K562 (cell line): ENCODE measurements at regions not wholly inside any gene's neighbourhood (a gene's known extent, or its start where the extent isn't known, plus 50 kb on each side); places are given as distances from the start of the nearest gene placed in this dataset.
A peak's percentile ranks its signal among the peaks of the same experiment; 100 is the strongest.

Source experiments
- ERF ChIP-seq: fragments of 450-650 bp; formaldehyde crosslinking; IDR thresholded peaks from 2 replicates; pipeline ENCODE4 v1.4.0; 2020; ENCODE audit warnings: mild to moderate bottlenecking, mixed read lengths
- ZNF253 ChIP-seq: fragments of 250-450 bp; sonication (Bioruptor Pico); conservative IDR thresholded peaks from 2 replicates; pipeline ENCODE4 v1.6.1; 2021; ENCODE audit warnings: mild to moderate bottlenecking
- TF ChIP-seq, protein P1 (sequence below), 2 experiments: fragments of 450-650 bp; formaldehyde crosslinking in 1 of 2; IDR thresholded peaks; 2 replicates each; pipeline versions ENCODE4 v1.4.0 to v1.6.1; 2014 to 2020; ENCODE audit warnings: mild to moderate bottlenecking in 2 of 2, borderline replicate concordance in 1 of 2, low read depth in 1 of 2

DNA sequence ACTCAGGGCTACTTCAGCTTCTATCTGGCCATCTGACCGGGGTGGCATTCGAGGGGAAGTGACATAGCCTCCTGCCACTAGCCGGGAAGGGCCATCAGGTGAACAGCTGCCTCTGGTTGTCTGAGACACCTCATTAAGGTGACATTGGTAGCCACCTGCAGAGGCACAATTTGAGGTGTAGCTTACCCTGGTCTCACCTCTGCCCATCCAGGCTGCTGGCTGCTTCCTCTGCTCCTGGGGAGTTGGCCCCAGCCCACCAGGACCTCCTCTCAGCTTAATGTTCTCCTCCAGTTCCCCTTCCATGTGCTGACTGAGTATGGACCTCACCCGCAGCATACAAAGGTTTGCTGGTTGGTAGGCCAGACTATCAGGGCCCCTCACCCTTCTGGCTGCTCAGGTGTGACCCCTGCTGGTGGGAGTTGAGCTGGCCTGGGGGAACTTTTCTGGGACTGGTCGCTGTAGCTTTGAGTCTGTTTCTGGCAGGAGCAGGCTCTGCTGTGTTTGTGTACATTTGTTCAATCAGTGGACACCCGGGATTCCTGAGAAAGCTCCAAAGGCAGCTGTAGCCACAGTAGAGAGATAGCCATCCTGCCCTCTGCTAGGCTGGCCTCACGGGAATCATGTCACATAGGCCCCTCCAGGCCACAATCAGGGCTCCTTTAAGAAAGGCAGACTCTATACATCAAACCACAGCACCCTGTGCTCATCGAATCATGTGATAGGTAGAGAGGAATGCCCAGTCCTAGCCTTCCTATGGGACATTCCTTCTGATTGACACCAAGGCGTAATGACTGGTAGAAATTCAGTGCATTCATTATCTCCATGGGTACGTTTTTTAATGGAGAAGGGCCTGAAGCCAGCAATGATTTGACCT, 295.1 kb upstream of the PLET1 start (continued):
- TF ChIP-seq, protein P1, sequence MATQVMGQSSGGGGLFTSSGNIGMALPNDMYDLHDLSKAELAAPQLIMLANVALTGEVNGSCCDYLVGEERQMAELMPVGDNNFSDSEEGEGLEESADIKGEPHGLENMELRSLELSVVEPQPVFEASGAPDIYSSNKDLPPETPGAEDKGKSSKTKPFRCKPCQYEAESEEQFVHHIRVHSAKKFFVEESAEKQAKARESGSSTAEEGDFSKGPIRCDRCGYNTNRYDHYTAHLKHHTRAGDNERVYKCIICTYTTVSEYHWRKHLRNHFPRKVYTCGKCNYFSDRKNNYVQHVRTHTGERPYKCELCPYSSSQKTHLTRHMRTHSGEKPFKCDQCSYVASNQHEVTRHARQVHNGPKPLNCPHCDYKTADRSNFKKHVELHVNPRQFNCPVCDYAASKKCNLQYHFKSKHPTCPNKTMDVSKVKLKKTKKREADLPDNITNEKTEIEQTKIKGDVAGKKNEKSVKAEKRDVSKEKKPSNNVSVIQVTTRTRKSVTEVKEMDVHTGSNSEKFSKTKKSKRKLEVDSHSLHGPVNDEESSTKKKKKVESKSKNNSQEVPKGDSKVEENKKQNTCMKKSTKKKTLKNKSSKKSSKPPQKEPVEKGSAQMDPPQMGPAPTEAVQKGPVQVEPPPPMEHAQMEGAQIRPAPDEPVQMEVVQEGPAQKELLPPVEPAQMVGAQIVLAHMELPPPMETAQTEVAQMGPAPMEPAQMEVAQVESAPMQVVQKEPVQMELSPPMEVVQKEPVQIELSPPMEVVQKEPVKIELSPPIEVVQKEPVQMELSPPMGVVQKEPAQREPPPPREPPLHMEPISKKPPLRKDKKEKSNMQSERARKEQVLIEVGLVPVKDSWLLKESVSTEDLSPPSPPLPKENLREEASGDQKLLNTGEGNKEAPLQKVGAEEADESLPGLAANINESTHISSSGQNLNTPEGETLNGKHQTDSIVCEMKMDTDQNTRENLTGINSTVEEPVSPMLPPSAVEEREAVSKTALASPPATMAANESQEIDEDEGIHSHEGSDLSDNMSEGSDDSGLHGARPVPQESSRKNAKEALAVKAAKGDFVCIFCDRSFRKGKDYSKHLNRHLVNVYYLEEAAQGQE (IDR thresholded peaks at IDR 0.05; ENCODE audit: borderline replicate concordance), result peak; percentile 40; the same call in 1 of the 2 replicates
- TF ChIP-seq, protein P1 (CRISPR knock-in tag; IDR thresholded peaks at IDR 0.05; ENCODE audit: low read depth), result no peak
- TF ChIP-seq ZNF253 (no peak), ERF (CRISPR knock-in tag) (no peak)
